ENCODE measurements at regions not wholly inside any gene's neighbourhood (a gene's known extent, or its start where the extent isn't known, plus 50 kb on each side); places are given as distances from the start of the nearest gene placed in this dataset.

DNA sequence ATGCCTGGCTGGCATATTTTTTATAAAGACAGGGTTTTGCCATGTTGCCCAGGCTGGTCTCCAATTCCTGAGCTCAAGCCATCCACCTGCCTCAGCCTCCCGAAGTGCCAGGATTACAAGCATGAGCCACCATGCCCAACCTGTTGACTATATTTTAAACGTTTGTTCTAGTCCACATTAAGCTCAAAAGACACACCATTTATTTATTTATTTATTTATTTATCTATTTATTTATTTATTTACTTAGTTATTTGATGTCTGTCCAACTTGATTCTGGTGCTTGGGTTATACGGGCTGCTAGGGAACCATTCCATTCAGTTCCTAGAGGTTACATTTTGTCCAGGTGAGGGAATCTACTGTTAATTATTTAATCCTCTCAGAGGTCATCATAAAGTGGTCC, 98.1 kb upstream of the ADGRL4 start:
- no peak for TF ChIP-seq CTCF (IDR thresholded peaks at IDR 0.05; ENCODE audit: insufficient read depth, low read length, poor library complexity, severe bottlenecking)
- TF ChIP-seq EZH2phosphoT487 (conservative IDR thresholded peaks at IDR 0.05; ENCODE audit: low read length), result no peak

All from SU-DHL-6 (cell line).